HG02759 (cell line): ENCODE measurements at regions not wholly inside any gene's neighbourhood (a gene's known extent, or its start where the extent isn't known, plus 50 kb on each side); places are given as distances from the start of the nearest gene placed in this dataset.
"Not testable (repeated sequence)": the region's sequence is repeated elsewhere in the genome, so short reads cannot be mapped to it uniquely, and the experiment has no call there.

Experiments used
- ATAC-seq: cut with Tn5 transposase; IDR thresholded peaks from one replicate; pipeline ENCODE4 v1.9.1; 2021; ENCODE audit warnings: mild to moderate bottlenecking, moderate library complexity; ENCODE audit not compliant: unreplicated experiment

DNA sequence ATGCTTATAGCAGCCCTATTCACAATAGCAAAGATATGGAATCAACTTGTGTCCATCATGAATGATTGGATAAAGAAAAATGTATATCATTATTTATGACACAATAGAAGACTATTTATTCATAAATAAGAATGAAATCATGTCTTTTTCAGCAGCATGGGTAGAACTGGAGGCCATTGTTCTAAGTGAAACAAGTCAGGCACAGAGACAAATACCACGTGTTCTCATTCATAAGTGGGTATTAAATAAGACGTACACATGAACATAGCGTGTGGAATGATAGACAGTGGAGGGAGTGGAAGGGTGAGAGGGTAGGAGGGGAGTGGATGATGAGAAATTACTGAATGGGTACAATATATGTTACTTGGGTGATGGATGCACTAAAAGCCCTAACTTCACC lies 762.4 kb downstream of the REEP3 start:
- no peak for ATAC-seq

GRCh38 chr10:64286533-64286932 lies 765.3 kb downstream of the REEP3 start:
- ATAC-seq, result no peak

GRCh38 chr10:64288404-64288803 lies 767.2 kb downstream of the REEP3 start:
- no peak for ATAC-seq

DNA sequence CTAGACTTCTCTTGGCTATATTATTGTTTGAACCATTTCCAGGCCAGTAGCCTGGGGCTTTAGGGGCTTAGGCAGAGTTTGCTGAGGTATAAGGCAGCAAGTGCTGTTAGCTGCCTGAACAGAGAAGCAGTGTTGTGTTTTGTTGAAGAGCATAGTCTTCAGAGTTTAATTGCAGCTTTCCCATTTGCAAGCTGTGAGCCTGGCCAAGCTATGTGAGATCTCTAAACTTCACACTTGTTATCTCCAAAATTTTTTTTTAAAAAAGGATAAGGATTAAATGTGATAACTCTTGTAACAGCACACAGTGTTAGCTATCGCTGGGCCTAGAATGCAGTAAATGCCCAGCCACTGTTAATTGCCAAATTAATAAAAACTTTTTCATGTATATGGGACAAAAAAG lies 782.4 kb downstream of the REEP3 start:
- ATAC-seq, result no peak

- no peak for ATAC-seq
These were observed 785.6 kb downstream of the REEP3 start for GRCh38 chr10:64306729-64307327.

- ATAC-seq, result no peak
These were observed 791.7 kb downstream of the REEP3 start for GRCh38 chr10:64312876-64313275.

DNA sequence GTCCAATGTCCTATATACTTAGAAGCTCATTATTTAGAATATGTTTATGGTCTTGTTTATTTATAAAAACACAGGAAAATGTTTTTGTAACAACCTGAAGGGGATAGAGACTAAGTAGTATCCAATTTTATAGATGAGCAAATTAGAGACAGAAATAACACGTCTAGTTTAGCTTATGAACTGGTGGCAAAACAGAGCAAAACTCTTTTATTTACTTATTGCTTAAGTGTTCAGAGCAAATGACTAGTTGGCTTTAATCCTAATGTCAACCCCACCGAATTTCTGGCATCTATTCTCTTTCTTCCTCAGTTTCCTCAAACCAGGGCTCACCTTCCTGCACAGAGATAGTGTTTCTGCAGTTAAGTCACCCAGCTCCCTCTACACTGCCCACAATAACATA lies 792.8 kb downstream of the REEP3 start:
- no peak for ATAC-seq

GRCh38 chr10:64316416-64316815 lies 795.2 kb downstream of the REEP3 start:
- ATAC-seq, result no peak

- ATAC-seq, result no peak
These were observed 795.6 kb downstream of the REEP3 start for GRCh38 chr10:64316833-64317232.

GRCh38 chr10:64320448-64320847 lies 799.2 kb downstream of the REEP3 start:
- no peak for ATAC-seq

DNA sequence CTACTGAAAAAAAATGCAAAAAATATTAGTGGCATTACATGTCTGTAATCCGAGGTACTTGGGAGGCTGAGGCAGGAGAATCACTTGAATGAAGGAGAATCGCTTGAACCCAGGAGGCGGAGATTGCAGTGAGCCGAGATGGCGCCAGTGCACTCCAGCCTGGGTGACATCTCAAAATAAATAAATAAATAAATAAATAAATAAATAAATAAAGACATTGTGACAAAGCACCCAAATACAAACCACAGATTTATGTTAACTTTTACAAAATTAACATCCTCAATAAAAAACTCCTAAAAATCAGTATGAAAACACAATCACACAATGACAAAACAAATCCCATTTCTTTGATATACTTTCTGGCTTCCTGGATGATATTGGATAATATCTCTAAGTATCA lies 808.3 kb downstream of the REEP3 start:
- ATAC-seq, result no peak

DNA sequence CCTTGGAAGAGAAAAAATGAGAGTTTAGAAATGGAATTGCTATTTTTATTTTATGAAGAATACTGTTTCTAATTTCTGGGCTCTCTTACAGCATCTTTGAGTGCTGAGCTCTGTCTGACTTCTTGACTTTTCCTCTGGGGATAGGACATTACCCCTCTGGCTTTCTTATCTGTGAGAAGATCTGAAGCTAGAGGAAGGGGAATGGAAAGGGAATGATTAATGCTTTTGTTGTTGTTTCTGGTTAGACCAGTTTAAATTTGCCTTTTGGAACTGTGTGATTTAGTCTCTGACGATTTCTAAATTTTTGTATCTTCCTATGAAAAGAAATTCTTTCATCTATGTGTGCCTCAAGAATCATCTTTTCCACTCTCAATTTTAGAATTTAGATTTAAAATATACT lies 811.4 kb downstream of the REEP3 start:
- no peak for ATAC-seq

DNA sequence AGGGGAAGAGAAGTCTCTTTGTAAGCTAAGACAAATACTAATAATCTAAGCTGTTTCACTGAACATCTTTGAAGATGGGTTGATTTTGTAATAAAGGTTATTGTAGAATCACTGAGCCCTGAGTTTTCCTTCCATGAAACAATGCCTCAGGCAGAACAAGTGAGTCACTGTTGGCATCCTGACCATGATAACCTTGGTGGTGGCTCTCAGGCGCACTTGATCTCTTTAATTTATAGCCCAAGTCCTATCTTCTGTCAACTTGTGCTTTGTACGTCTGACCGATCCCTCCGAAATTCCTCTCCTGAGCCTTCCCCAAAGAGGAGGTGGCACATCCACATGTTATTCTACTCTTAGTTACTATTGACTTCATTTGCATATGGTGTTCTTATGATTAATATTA lies 812.9 kb downstream of the REEP3 start:
- ATAC-seq, result no peak

- no peak for ATAC-seq
These were observed 823.0 kb downstream of the REEP3 start for GRCh38 chr10:64344211-64344610.

- no peak for ATAC-seq
These were observed 824.7 kb downstream of the REEP3 start for GRCh38 chr10:64345856-64346255.

DNA sequence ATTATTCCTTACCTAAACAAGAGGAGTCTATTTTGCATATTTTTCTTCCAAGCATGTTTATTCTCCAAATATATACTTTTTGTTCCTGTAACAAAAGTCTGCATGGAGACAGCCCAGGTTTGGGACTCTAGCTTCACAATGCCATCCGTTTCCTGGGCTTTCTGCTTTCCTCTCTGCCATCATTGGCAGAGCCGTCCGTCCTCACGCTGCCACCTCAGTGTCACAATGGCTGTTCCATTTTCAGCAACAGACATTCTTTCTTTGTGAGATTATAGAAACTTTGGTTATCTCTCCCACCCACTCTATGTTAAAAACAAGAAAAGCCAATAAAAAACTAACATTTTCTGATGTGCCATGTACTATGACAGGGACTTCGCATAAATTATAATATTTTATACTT lies 825.2 kb downstream of the REEP3 start:
- ATAC-seq, result no peak

GRCh38 chr10:64350665-64351064 lies 829.5 kb downstream of the REEP3 start:
- ATAC-seq, result no peak

- ATAC-seq, result no peak
These were observed 837.7 kb downstream of the REEP3 start for GRCh38 chr10:64358907-64359306.

- ATAC-seq, result not testable (repeated sequence)
These were observed 839.0 kb downstream of the REEP3 start for GRCh38 chr10:64360240-64360639.

GRCh38 chr10:64363687-64364086 lies 842.5 kb downstream of the REEP3 start:
- no peak for ATAC-seq

DNA sequence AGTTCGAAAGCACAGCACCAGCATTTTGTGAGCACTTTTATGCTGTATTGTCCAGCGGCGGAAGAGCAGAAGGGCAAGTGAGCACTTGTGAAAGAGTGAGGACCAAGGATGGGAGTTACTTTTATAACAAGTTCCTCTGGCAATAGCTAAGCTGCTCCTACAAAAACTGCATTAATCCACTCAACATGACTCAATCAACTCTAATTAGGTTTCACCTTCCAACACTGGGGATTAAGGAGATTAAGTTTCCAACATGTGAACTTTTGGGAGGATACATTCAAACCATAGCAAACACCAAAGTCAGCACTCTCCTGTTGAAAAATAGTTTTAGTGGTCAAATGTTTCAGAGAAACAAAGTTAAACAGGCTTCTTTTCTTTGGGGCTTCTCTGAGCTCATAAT lies 844.5 kb downstream of the REEP3 start:
- no peak for ATAC-seq

DNA sequence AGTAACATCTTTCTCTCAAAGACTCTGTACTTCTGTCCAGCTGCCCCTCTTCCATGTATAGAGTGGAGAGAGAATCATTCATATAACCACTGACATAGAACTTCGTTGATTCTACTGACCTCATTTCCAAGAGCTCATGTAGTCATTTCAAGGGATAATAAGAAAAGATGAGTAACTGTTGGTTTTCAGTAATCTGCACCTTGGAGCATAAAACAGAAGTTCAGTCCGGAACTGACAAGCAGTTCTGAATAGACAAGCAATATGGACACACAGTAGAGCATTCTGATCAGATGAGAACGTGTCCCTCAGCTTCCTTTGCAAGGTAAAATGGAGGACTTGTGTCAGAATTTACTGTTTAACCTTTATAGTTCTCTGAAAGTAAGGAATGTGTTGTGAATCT lies 847.1 kb downstream of the REEP3 start:
- no peak for ATAC-seq
